AG04450 (cell line): ENCODE measurements at regions not wholly inside any gene's neighbourhood (a gene's known extent, or its start where the extent isn't known, plus 50 kb on each side); places are given as distances from the start of the nearest gene placed in this dataset.

Source experiments
- CTCF ChIA-PET: fragments of 300-600, 350-600 bp; formaldehyde crosslinking; extraction: SDS; loops from one replicate; lab custom pipeline; 2022; ENCODE audit warnings: antibody characterized with exemption, inconsistent platforms; lab: Charles Lee
- POLR2A ChIA-PET: fragments of 350-600 bp; formaldehyde crosslinking; extraction: SDS; loops from one replicate; lab custom pipeline; 2021; ENCODE audit warnings: antibody characterized with exemption, inconsistent platforms; lab: Yijun Ruan, JAX
- DNase-seq: peaks from one replicate; pipeline ENCODE4 v3.0.0-alpha.2; 2011; ENCODE audit warnings: low read depth, low spot score
- H3K27ac ChIP-seq: one replicate; pipeline ENCODE4 v1.5.1; 2012; ENCODE audit warnings: low read depth, low read length, control low read depth
- H3K27me3 ChIP-seq: one replicate; pipeline ENCODE4 v1.6.0; 2012; ENCODE audit warnings: low read length; ENCODE audit not compliant: control insufficient read depth, insufficient read depth
- H3K4me3 ChIP-seq: 2 replicates; pipeline ENCODE4 v1.5.1; 2011; ENCODE audit warnings: mild to moderate bottlenecking, low read depth, low read length, control low read depth
- H3K9me3 ChIP-seq: 2 replicates; pipeline ENCODE4 v1.5.1; 2012; ENCODE audit warnings: low read length; ENCODE audit not compliant: control insufficient read depth, insufficient read depth
- CTCF ChIP-seq: IDR thresholded peaks from 2 replicates; pipeline ENCODE4 v1.5.1; 2011; ENCODE audit warnings: low read depth, low read length, control low read depth, inconsistent platforms

- Histone ChIP-seq H3K27ac (no peak overlapping the region), H3K4me3 (no peak overlapping the region), H3K27me3 (no peaks in the 10 kb centered on the region), H3K9me3 (no peaks in the 10 kb centered on the region)
- no peak for DNase-seq
- ChIA-PET CTCF (no interaction called here), POLR2A (no interaction called here)
- TF ChIP-seq CTCF: no peak
Observed at GRCh38 chr3:82208002-82208710, 446.7 kb upstream of the GBE1 start.

GRCh38 chr3:82202269-82202668 lies 440.8 kb upstream of the GBE1 start:
- no peak for DNase-seq
- ChIA-PET CTCF (no interaction called here), POLR2A (no interaction called here)
- no peaks in the 10 kb centered on the region for H3K9me3 ChIP-seq
- no peak for TF ChIP-seq CTCF
- no peak overlapping the region for H3K27ac ChIP-seq
- no peak overlapping the region for H3K4me3 ChIP-seq
- no peaks in the 10 kb centered on the region for H3K27me3 ChIP-seq

- no peak overlapping the region for H3K4me3 ChIP-seq
- POLR2A ChIA-PET: no interaction called here
- H3K27me3 ChIP-seq: no peaks in the 10 kb centered on the region
- H3K9me3 ChIP-seq: no peaks in the 10 kb centered on the region
- no peak for DNase-seq
- no peak for TF ChIP-seq CTCF
- no peak overlapping the region for H3K27ac ChIP-seq
- CTCF ChIA-PET: no interaction called here
Observed at GRCh38 chr3:82201316-82201715, 439.9 kb upstream of the GBE1 start.

- Histone ChIP-seq H3K4me3 (no peak overlapping the region), H3K9me3 (no peaks in the 10 kb centered on the region), H3K27ac (no peak overlapping the region), H3K27me3 (no peaks in the 10 kb centered on the region)
- no peak for DNase-seq
- no peak for TF ChIP-seq CTCF
- ChIA-PET CTCF (no interaction called here), POLR2A (no interaction called here)
Observed at GRCh38 chr3:82198009-82198408, 436.6 kb upstream of the GBE1 start.

- POLR2A ChIA-PET: no interaction called here
Observed at GRCh38 chr3:82196645-82197044, 435.2 kb upstream of the GBE1 start.

More at GRCh38 chr3:82196645-82197044, 435.2 kb upstream of the GBE1 start:
- CTCF ChIA-PET: no interaction called here
- TF ChIP-seq CTCF: no peak
- Histone ChIP-seq H3K4me3 (no peak overlapping the region), H3K9me3 (no peaks in the 10 kb centered on the region), H3K27me3 (no peaks in the 10 kb centered on the region), H3K27ac (no peak overlapping the region)
- no peak for DNase-seq
